ENCODE measurements at regions not wholly inside any gene's neighbourhood (a gene's known extent, or its start where the extent isn't known, plus 50 kb on each side); places are given as distances from the start of the nearest gene placed in this dataset.

- Histone ChIP-seq H3K4me3 (ENCODE audit: low read depth, low read length, poor library complexity, severe bottlenecking) (no peak overlapping the region), H3K9me3 (ENCODE audit: low read length) (no peaks in the 10 kb centered on the region), H3K4me2 (ENCODE audit: low read length) (no peak overlapping the region), H3K4me1 (ENCODE audit: insufficient read depth, low read length, severe bottlenecking) (no peaks in the 10 kb centered on the region), H3K36me3 (ENCODE audit: insufficient read depth, low read length) (no peaks in the 10 kb centered on the region), H3K79me2 (ENCODE audit: insufficient read depth, low read length) (no peaks in the 10 kb centered on the region), H3K27me3 (ENCODE audit: insufficient read depth, low read length) (no peaks in the 10 kb centered on the region), H3F3A (ENCODE audit: insufficient read depth, low read length) (no peaks in the 10 kb centered on the region), H4K20me1 (ENCODE audit: insufficient read depth, low read length) (no peaks in the 10 kb centered on the region), H3K27ac (ENCODE audit: low read depth, low read length, poor library complexity, severe bottlenecking) (no peak overlapping the region), H2AFZ (ENCODE audit: low read length) (no peak overlapping the region), H3K9me2 (ENCODE audit: low read depth, low read length) (no peaks in the 10 kb centered on the region), H3K9ac (ENCODE audit: low read length) (no peak overlapping the region)
- TF ChIP-seq CTCF (IDR thresholded peaks at IDR 0.05; ENCODE audit: low read length) (no peak), EZH2 (IDR thresholded peaks at IDR 0.05; ENCODE audit: borderline replicate concordance, low read length) (no peak)
Observed at GRCh38 chr6:132235596-132236280, 165.5 kb downstream of the MOXD1 start.

GRCh38 chr6:132234356-132234755 lies 166.9 kb downstream of the MOXD1 start:
- Histone ChIP-seq H3K9ac (ENCODE audit: low read length) (no peak overlapping the region), H3K27ac (ENCODE audit: low read depth, low read length, poor library complexity, severe bottlenecking) (no peak overlapping the region), H3K9me3 (ENCODE audit: low read length) (no peaks in the 10 kb centered on the region), H3K9me2 (ENCODE audit: low read depth, low read length) (no peaks in the 10 kb centered on the region), H3K27me3 (ENCODE audit: insufficient read depth, low read length) (no peaks in the 10 kb centered on the region), H4K20me1 (ENCODE audit: insufficient read depth, low read length) (no peaks in the 10 kb centered on the region), H3K36me3 (ENCODE audit: insufficient read depth, low read length) (no peaks in the 10 kb centered on the region), H3K4me1 (ENCODE audit: insufficient read depth, low read length, severe bottlenecking) (no peaks in the 10 kb centered on the region), H3K79me2 (ENCODE audit: insufficient read depth, low read length) (no peaks in the 10 kb centered on the region), H2AFZ (ENCODE audit: low read length) (no peak overlapping the region), H3F3A (ENCODE audit: insufficient read depth, low read length) (no peaks in the 10 kb centered on the region), H3K4me2 (ENCODE audit: low read length) (no peak overlapping the region), H3K4me3 (ENCODE audit: low read depth, low read length, poor library complexity, severe bottlenecking) (no peak overlapping the region)
- TF ChIP-seq EZH2 (IDR thresholded peaks at IDR 0.05; ENCODE audit: borderline replicate concordance, low read length) (no peak), CTCF (IDR thresholded peaks at IDR 0.05; ENCODE audit: low read length) (no peak)

GRCh38 chr6:132231121-132231884 lies 170.0 kb downstream of the MOXD1 start:
- no peak overlapping the region for H3K4me3 ChIP-seq (ENCODE audit: low read depth, low read length, poor library complexity, severe bottlenecking)
- H3K4me2 ChIP-seq (ENCODE audit: low read length), result no peak overlapping the region
- no peak overlapping the region for H3K9ac ChIP-seq (ENCODE audit: low read length)
- no peaks in the 10 kb centered on the region for H3K36me3 ChIP-seq (ENCODE audit: insufficient read depth, low read length)
- no peaks in the 10 kb centered on the region for H3K9me2 ChIP-seq (ENCODE audit: low read depth, low read length)
- H3K4me1 ChIP-seq (ENCODE audit: insufficient read depth, low read length, severe bottlenecking), result no peaks in the 10 kb centered on the region
- no peaks in the 10 kb centered on the region for H3K27me3 ChIP-seq (ENCODE audit: insufficient read depth, low read length)
- TF ChIP-seq EZH2 (IDR thresholded peaks at IDR 0.05; ENCODE audit: borderline replicate concordance, low read length) (no peak), CTCF (IDR thresholded peaks at IDR 0.05; ENCODE audit: low read length) (no peak)
- H4K20me1 ChIP-seq (ENCODE audit: insufficient read depth, low read length), result no peaks in the 10 kb centered on the region
- H2AFZ ChIP-seq (ENCODE audit: low read length), result no peak overlapping the region
- H3K27ac ChIP-seq (ENCODE audit: low read depth, low read length, poor library complexity, severe bottlenecking), result no peak overlapping the region
- H3K79me2 ChIP-seq (ENCODE audit: insufficient read depth, low read length), result no peaks in the 10 kb centered on the region
- no peaks in the 10 kb centered on the region for H3F3A ChIP-seq (ENCODE audit: insufficient read depth, low read length)
- H3K9me3 ChIP-seq (ENCODE audit: low read length), result no peaks in the 10 kb centered on the region
